ENCODE measurements at regions not wholly inside any gene's neighbourhood (a gene's known extent, or its start where the extent isn't known, plus 50 kb on each side); places are given as distances from the start of the nearest gene placed in this dataset.

GRCh38 chr4:187236209-187236890 is 512.7 kb upstream of the FAT1 start:
- no peak for DNase-seq (ENCODE audit: low spot score)
- in situ Hi-C loops (cut with HindIII; ENCODE audit: low sequenced_read_pairs), result no loop called here

- no peak for DNase-seq (ENCODE audit: low spot score)
- in situ Hi-C loops (cut with HindIII; ENCODE audit: low sequenced_read_pairs), result no loop called here
Observed at GRCh38 chr4:187238646-187239045, 515.0 kb upstream of the FAT1 start.

- in situ Hi-C loops (cut with HindIII; ENCODE audit: low sequenced_read_pairs), result no loop called here
- no peak for DNase-seq (ENCODE audit: low spot score)
Observed at GRCh38 chr4:187251896-187252295, 528.2 kb upstream of the FAT1 start.

GRCh38 chr4:187256897-187257296 is 533.2 kb upstream of the FAT1 start:
- no peak for DNase-seq (ENCODE audit: low spot score)
- in situ Hi-C loops (cut with HindIII; ENCODE audit: low sequenced_read_pairs), result no loop called here

- in situ Hi-C loops (cut with HindIII; ENCODE audit: low sequenced_read_pairs), result no loop called here
- peak; percentile 19 for DNase-seq (ENCODE audit: low spot score)
Observed at GRCh38 chr4:187258651-187259401, 535.2 kb upstream of the FAT1 start.

GRCh38 chr4:187268940-187269339 is 545.3 kb upstream of the FAT1 start:
- DNase-seq (ENCODE audit: low spot score), result no peak

GRCh38 chr4:187270154-187270553 is 546.5 kb upstream of the FAT1 start:
- no peak for DNase-seq (ENCODE audit: low spot score)
- in situ Hi-C loops (cut with HindIII; ENCODE audit: low sequenced_read_pairs), result no loop called here

More at GRCh38 chr4:187268940-187269339, 545.3 kb upstream of the FAT1 start:
- in situ Hi-C loops (cut with HindIII; ENCODE audit: low sequenced_read_pairs), result no loop called here

- in situ Hi-C loops (cut with HindIII; ENCODE audit: low sequenced_read_pairs), result no loop called here
- no peak for DNase-seq (ENCODE audit: low spot score)
Observed at GRCh38 chr4:187271848-187272247, 548.2 kb upstream of the FAT1 start.

GRCh38 chr4:187274153-187274552 is 550.5 kb upstream of the FAT1 start:
- in situ Hi-C loops (cut with HindIII; ENCODE audit: low sequenced_read_pairs), result no loop called here
- no peak for DNase-seq (ENCODE audit: low spot score)

- in situ Hi-C loops (cut with HindIII; ENCODE audit: low sequenced_read_pairs), result no loop called here
- no peak for DNase-seq (ENCODE audit: low spot score)
Observed at GRCh38 chr4:187276736-187277408, 553.2 kb upstream of the FAT1 start.

GRCh38 chr4:187283201-187283955 is 559.7 kb upstream of the FAT1 start:
- in situ Hi-C loops (cut with HindIII; ENCODE audit: low sequenced_read_pairs), result no loop called here
- no peak for DNase-seq (ENCODE audit: low spot score)

GRCh38 chr4:187286525-187286924 is 562.9 kb upstream of the FAT1 start:
- no peak for DNase-seq (ENCODE audit: low spot score)
- in situ Hi-C loops (cut with HindIII; ENCODE audit: low sequenced_read_pairs), result no loop called here

- no peak for DNase-seq (ENCODE audit: low spot score)
- in situ Hi-C loops (cut with HindIII; ENCODE audit: low sequenced_read_pairs), result no loop called here
Observed at GRCh38 chr4:187289371-187289770, 565.7 kb upstream of the FAT1 start.

GRCh38 chr4:187294861-187295260 is 571.2 kb upstream of the FAT1 start:
- in situ Hi-C loops (cut with HindIII; ENCODE audit: low sequenced_read_pairs), result no loop called here
- no peak for DNase-seq (ENCODE audit: low spot score)

GRCh38 chr4:187301923-187302322 is 578.3 kb upstream of the FAT1 start:
- in situ Hi-C loops (cut with HindIII; ENCODE audit: low sequenced_read_pairs), result no loop called here
- no peak for DNase-seq (ENCODE audit: low spot score)

GRCh38 chr4:187302457-187303150 is 578.9 kb upstream of the FAT1 start:
- peak; percentile 10 for DNase-seq (ENCODE audit: low spot score)
- in situ Hi-C loops (cut with HindIII; ENCODE audit: low sequenced_read_pairs), result no loop called here

GRCh38 chr4:187304133-187304532 is 580.5 kb upstream of the FAT1 start:
- DNase-seq (ENCODE audit: low spot score), result peak; percentile 11
- in situ Hi-C loops (cut with HindIII; ENCODE audit: low sequenced_read_pairs), result no loop called here

- no peak for DNase-seq (ENCODE audit: low spot score)
- in situ Hi-C loops (cut with HindIII; ENCODE audit: low sequenced_read_pairs), result no loop called here
Observed at GRCh38 chr4:187307131-187307530, 583.5 kb upstream of the FAT1 start.

- in situ Hi-C loops (cut with HindIII; ENCODE audit: low sequenced_read_pairs), result no loop called here
Observed at GRCh38 chr4:187309456-187309855, 585.8 kb upstream of the FAT1 start.

More at GRCh38 chr4:187309456-187309855, 585.8 kb upstream of the FAT1 start:
- no peak for DNase-seq (ENCODE audit: low spot score)
